NOMO-1 treated with DMSO at 0.1 percent for 48 hours (cell line): ENCODE measurements at regions not wholly inside any gene's neighbourhood (a gene's known extent, or its start where the extent isn't known, plus 50 kb on each side); places are given as distances from the start of the nearest gene placed in this dataset.

Experiments used
- DNase-seq: peaks from one replicate; lab custom pipeline; 2025; ENCODE audit not compliant: unreplicated experiment; lab: John Stamatoyannopoulos, UW

DNA sequence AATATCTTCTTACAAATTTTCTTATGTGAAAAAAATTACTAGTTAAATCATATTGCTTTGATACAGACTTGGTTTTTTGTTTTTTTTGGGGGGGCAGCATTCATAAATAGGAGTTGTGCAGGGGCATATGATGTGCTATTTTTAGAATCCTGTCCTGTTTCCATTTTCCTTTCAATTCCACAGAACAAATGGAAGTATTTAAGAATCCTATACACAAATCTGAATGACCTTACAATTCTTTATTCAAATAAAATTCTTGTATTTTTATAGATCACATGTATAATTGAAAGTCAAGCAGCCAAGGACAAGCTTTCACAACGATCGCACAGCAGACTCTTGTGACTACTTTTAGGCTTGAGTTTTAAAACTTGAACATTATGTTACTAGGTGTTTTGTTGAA lies 523.9 kb downstream of the ANKRD50 start:
- DNase-seq, result no peak

GRCh38 chr4:124189545-124189944 lies 523.0 kb downstream of the ANKRD50 start:
- no peak for DNase-seq

DNA sequence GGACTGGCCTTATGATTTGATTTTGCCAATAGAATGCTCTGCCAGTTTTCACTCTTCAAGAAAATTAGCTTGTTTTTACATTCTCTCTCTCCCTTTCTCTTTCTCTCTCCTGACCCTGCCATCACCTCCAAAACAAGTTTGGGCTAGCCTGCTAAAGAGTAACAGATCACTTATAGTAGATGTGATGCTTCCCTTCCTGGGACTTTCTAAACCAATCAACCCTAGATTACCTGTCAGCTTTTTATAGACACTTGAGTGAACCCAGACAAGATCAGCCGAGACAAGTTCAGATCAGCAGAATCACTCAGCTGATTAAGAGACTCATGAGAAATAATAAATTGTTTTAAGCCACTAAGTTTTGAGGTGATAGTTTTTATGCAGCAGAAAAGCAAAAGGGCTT lies 521.2 kb downstream of the ANKRD50 start:
- no peak for DNase-seq

DNA sequence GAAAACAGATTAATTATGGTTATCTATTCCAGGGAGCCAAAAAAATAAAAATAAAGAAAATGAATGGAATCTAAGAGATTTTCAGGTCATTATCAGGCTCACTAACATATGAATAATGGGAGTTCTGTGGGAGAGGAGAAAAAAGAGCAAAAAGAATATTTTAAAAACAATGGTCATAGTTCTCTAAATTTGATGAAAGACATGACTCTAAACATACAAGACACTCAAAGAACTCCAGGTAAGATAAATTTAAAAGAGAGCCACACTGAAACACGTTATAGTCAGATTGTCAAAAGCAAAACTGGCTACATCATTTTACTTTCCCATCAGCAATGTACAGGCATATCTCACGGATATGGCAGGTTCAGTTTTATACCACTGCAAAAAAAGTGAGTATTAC lies 520.0 kb downstream of the ANKRD50 start:
- DNase-seq, result no peak

DNA sequence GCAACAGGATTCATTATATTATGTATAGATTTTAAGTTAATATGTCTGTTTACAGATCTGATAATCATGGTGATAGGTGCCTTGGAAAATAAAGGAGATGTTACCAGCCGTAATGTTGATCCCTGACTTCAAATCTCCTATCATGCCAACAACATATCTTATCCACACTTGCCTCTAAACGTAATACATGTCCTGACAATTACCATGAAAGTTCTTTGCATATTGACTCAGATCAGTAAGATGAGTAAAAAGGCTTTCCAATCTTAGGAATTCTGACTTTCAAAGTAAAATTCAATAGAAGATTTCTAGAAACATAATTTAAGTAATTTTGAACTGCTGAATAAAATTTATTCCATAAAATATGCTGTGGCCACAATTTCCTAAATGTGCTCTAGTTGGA lies 513.3 kb downstream of the ANKRD50 start:
- DNase-seq, result no peak

GRCh38 chr4:124199755-124200154 lies 512.8 kb downstream of the ANKRD50 start:
- no peak for DNase-seq

DNA sequence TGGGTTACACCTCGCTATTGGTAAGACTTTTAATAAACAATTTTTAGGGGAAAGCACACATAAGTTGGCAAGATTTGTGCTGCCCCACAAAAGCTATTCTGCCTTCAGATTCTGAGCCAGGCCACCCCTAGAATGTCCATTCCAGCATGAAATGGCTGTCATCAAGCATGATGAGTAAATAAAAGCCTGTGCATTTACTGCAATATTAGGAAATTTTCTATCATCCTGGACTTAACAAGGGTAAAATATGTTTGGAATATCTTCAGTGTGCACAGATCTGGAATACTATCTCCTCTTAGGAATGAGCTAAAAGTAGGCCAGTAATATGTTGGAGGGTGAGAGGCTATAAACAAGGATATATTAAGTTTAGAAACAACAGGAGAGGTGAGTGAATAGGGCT lies 510.9 kb downstream of the ANKRD50 start:
- DNase-seq, result no peak

DNA sequence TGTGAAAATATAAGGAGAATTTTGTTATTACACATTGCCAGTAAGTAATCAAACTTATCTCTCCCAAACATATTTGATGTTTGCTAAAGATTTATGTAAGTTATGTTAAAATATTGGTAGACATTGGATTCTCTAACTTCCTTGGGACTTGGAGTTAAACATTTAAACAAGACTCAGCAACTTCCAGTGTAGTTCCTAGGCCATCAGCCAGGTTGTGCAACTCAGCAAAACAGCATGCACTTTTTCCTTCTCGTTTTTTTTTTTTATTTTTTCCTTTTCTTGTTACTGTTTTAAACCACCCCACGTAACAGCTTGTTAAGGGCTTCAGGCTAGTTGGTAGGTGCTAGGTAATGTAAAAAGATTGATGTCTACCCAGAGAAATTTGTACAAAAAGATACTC lies 510.4 kb downstream of the ANKRD50 start:
- DNase-seq, result no peak

GRCh38 chr4:124203613-124204238 lies 508.8 kb downstream of the ANKRD50 start:
- no peak for DNase-seq

DNA sequence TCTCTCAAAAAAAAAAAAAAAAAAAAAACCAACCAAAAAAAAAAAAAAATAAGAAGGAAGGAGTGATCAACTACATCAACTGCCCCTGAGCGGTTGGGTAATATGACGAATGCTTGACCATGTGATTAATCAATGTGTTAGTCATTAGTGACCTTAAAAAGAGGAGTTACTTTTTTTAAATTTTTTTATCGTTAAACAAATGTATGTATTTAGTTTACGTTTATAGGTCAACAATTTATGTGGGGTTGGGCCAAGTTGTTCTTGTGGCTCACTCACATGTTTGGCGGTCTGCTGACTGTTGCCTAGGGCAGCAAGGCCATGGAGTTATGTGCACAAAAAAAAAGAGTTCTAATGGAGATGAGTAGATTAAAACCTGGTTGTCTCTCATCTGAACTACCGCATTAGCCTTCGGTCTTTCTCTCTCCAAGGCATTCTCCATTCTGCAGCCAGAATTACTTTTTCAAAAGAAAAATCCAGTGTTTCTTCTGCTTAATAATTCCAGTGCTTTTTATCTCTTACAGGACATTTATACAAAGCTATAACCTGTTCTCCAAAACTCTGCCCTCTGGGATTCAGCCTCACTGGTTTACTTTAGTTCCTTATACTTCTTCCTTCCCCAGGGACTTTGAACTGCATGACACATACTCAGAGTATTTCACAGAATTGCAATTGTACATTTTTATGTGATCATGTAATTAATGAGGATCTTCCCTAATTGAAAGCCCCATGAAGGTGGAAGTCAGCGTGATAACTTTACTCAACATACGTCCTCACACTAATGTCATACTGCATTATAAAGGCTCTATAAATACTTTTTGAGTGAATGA lies 505.5 kb downstream of the ANKRD50 start:
- DNase-seq, result no peak

GRCh38 chr4:124209211-124209610 lies 503.3 kb downstream of the ANKRD50 start:
- DNase-seq, result no peak

DNA sequence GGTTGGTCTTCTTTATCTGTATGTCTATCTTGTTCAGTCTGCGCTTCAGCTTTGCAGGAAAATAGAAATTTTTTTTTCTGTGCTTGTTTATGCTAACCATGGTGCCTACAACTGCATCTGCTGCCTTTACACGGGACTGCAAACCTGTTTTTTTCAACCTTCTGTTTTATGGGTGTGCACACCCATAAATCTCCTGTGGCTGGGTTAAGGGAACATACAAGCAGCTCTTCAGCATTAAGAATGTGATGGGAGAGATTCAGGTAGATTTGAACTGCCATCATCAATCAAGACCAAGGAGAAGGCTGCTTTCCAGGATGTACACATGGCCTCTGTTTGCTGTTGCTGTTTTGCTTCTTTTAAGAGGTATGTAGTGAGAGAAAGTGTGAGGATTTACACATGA lies 502.9 kb downstream of the ANKRD50 start:
- DNase-seq, result no peak

DNA sequence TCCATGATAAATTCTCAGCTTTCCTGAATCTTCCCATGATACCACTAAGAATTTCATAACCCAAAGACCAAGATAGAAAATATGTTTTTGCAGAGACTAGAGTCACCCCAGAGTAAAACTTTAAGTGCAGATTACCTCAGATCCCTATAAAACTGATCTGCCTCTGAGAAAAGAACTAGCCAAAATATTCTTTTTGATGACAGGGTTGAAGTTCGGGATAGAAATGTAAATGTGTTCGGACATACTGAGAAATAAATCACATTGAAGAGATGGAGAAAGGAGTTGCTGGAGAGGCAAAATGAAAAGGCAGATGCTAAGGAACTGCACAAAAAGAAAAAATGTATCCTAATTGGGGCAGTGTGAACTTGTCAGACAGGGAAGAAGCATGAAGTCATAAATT lies 501.8 kb downstream of the ANKRD50 start:
- no peak for DNase-seq

GRCh38 chr4:124212815-124213630 lies 499.5 kb downstream of the ANKRD50 start:
- no peak for DNase-seq

- no peak for DNase-seq
These were observed 493.1 kb downstream of the ANKRD50 start for GRCh38 chr4:124219389-124219788.

- DNase-seq, result no peak
These were observed 488.3 kb downstream of the ANKRD50 start for GRCh38 chr4:124224256-124224655.

DNA sequence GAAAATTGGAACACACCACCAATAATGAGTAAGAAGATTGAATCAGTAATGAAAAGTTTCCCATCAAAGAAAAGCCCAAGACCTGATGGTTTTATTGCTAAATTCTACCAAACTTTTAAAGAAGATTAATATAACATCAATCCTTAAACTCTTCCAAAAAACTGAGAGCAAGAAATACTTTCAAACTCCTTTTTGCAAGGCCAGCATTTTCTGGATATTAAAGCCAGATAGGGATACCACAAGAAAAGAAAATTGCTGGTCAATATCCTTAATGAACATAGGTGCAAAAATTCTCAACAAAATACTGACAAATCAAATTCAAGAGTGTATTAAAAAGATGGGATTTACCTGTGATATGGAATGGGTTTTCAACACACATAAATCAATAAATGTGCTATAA lies 484.6 kb downstream of the ANKRD50 start:
- DNase-seq, result no peak

DNA sequence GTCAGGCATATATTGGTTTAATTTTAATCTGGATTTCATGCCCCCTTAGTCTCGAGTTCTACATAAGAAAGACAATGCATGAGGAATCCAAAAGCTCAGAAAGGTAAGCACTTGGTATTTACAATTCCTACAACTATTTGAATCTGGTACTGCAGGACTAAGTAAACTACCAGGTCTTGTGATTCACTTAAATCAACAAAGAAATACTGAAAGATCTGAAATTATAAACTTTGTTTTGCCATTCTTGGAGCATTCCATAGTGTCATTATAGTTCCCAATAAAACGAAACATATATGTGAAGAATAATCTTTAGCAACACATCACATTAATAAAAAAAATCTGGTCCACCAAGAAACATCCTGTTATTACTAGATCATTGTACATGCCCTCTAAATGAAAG lies 482.3 kb downstream of the ANKRD50 start:
- no peak for DNase-seq

DNA sequence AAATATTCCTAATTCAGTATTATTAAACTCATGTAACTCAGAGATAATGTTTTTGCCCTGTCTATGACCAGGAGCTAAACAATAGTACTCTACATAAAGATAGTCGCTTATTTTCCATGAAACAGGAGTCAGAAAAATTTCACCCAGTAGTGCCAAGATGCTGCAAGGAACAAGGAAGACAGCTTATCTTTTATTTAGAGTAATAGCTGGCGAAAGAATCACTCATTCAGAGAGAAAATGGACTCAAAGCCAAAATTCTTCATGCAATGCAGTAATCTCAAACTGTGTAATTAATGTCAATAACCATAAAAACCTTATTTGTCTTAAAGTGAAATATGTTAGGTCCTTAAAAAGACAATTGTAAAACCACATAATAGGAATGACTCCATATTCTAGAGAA lies 477.8 kb downstream of the ANKRD50 start:
- DNase-seq, result no peak

DNA sequence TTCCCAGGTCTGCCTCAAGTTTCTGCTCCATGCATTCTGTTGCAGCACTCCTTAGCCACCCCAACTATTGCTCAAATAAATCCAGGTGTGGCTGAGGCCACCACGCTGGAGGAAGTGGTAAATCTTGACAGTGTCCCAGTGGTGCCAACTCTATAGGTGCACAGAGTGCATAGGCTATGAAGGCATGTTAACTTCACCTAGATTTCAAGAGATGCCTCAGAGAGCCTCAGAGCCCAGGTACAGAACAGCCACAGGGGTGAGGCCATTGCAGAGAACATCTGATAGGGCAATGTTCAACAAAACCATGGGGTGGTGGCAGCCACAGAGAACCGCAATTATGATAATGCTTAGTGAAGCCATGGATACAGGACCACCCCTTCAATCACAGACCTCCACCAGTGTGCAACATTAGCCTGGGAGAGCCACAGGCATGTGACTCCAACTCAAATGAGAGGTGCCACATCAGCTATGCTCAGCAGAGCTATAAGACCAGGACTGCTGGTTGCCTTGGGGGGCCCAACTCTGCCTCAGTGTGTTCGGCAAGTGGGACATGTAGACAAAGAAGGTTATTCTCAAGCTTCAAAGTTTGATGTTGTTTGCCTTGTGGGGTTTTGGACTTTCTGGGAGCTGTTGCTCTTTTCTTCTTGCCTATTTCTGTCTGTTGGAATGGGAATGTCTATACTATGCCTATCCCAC lies 468.7 kb downstream of the ANKRD50 start:
- DNase-seq, result no peak

GRCh38 chr4:124253080-124253479 lies 459.5 kb downstream of the ANKRD50 start:
- DNase-seq, result no peak
